Lung microvascular endothelial cell (primary cell): ENCODE measurements at regions not wholly inside any gene's neighbourhood (a gene's known extent, or its start where the extent isn't known, plus 50 kb on each side); places are given as distances from the start of the nearest gene placed in this dataset.
A peak's percentile ranks its signal among the peaks of the same experiment; 100 is the strongest.

Source experiments
- DNase-seq, 2 donors: peaks; one replicate each; pipeline versions ENCODE4 v3.0.0 to v3.0.0-alpha.2; 2010; ENCODE audit warnings: low read depth in 2 of 2

DNA sequence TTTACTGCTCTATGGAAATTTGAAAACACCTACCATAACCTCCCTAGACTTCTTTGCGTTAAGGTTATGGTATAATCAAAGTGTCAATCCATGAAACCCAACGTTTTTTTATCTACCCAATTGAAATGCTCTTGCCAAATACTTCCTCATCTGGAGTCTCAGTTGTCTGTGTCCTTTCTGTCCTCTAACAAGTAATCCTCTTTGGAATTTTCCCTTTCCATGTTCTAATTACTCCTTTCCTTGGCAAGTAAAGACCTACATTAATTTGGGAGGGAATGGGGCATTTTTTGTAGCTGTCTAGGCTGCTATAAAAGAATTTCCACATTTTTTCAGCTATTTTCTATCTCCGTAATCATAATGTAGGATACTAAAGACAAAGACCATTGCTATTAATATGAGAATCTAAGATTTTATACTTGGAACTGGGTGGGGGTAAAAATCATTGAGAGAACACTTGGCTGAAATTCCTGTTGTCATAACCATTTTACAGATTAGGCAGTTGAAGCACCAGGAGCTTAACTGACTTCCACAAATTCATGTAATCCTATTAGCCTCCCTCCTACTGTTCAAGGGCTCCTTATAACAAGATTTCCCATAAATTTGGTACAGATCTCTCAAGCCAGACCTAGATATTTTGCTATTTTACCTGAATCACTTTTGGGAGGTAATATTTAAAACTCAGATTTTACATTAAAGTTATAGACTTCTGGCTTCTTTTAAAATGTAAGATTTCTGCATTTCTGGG is 1307.6 kb downstream of the XPNPEP1 start:
- DNase-seq: no peak

DNA sequence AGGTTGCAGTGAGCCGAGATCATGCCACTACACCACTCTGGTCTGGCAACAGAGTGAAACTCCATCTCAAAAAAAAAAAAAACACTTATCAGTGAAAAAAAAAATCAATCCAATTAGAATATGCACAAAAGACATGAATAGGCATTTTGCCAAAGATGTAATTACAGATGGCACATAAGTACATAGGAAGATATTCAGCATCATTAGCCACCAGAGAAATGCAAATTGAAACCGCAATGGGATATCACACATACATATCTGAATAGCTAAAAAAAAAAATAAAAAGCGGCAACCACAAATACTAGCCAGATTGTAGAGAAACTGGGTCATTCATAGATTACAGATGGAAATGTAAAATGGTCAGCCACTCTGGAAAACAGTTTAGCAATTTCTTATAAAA is 1310.8 kb downstream of the XPNPEP1 start:
- no peak for DNase-seq

DNA sequence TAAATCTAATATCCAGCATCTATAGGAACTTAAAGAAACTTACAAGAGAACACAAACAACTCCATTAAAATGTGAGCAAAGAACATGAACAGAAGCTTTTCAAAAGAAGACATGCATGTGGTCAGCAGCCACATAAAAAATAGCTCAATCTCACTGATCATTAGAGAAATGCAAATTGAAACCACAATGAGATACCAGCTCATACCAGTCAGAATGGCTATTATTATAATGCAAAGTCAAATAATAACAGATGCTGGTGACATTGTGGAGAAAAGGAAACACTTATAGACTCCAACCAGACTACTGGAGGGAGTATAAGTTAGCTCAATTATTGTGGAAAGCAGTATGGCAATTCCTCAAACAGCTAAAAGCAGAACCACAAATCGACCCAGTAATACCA is 1314.5 kb downstream of the XPNPEP1 start:
- no peak for DNase-seq

DNA sequence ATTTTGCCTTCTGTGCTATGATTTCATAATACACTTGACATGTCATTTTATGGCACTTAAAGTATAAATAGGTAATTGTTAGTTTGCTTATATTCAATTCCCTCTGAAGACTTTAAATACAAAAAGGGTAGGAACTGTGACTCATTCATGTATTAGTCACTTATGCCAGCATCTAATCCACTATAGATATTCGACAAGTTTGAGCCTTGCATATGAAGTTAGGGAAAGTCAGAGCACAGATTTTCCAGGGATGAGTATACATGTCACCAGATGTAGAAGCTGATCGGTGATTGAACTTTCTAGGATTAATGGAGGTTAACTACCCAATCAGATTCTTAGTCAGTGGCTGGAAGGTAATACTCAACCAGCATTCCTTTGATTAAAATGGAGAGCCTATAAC is 1321.5 kb downstream of the XPNPEP1 start:
- DNase-seq: peak; percentile 20 to 28

DNA sequence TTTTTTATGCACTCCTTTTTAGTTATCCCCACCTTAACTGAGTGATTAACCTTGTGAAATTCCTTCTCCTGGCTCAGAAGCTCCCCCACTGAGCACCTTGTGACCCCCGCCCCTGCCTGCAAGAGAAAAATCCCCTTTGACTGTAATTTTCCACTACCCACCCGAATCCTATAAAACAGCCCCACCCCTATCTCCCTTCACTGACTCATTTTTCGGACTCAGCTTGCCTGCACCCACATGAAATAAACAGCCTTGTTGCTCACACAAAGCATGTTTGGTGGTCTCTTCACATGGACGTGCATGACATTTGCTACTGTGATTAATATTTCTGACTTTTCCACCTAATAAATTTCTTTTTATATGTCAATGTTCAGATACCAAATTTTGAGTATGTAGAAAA is 1322.8 kb downstream of the XPNPEP1 start:
- DNase-seq: peak in 1 of 2 donors; percentile 30

DNA sequence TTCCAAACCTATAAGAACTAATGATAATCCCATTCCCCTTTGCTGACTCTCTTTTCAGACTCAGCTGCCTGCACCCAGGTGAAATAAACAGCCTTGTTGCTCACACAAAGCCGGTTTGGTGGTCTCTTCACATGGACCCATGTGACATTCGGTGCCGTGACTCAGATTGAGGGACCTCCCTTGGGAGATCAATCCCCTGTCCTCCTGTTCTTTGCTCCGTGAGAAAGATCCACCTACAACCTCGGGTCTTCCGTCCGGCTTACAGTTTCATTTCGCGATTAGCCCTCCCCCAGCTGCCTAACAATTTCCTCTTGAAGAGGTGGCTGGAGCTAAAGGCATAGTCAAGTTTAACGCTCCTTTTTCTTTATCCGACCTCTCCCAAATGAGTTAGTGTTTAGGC is 1324.0 kb downstream of the XPNPEP1 start:
- DNase-seq: peak in 1 of 2 donors; percentile 44

DNA sequence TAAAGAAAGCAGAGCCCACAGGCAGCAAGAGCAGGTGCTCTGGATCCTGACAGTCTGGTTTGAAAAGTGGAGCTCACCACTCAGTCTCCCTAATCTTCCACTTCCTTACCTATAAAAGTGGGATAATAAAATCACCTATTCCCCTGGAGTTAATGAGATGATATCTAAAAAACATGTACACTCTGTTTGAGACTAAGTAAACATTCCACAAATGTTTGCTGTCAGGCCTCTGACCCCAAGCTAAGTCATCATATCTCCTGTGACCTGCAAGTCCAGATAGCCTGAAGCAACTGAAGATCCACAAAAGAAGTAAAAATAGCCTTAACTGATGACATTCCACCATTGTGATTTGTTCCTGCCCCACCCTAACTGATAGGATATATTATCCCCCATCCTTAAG is 1324.5 kb downstream of the XPNPEP1 start:
- DNase-seq: peak in 1 of 2 donors; percentile 51

DNA sequence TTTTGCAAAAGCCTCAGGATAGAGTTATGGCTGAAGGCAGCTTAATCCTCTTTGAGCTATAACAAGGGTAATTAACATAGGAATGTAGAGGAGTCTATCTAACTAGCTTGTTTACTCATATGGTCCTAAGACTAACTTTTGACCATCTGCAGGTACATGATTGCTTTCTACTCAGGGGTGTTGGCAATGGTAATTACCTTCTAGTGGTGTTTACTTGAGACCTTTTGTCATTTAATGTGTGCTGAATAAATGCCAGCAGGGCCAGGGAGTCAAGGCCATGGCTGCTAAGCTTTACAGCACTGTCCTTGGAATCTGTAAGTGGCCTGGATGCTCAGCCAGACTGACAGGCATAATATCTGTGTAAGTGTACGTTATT is 1325.0 kb downstream of the XPNPEP1 start:
- DNase-seq: peak in 1 of 2 donors; percentile 8

DNA sequence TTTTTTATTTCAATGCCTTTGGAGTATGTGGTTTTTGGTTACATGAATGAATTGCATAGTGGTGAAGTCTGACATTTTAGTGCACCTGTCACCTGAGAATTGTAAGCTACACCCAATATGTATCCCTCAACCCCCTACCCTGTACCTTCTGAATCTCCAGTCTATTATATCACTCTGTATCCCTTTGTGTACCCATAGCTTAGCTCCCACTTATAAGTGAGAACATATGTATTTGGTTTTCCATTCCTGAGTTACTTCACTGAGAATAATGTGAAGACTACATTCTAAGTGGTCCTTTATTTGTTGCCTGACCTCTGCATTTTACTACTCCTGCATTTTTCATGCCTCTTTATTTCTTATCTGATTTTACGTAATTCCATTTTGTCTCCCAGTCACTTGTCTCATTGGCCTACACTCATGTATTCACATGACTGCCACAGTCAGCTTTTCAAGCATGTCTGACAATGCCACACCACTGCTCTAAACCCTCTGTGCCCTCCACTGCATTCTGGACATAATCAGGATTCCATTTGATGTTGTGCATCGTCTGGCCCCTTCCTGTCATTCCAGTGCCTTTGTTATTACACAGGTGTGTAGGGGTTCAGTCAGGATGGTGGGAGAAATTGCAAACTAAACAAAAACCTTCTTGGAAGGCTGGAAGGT is 1325.5 kb downstream of the XPNPEP1 start:
- DNase-seq: peak in 1 of 2 donors; percentile 68

DNA sequence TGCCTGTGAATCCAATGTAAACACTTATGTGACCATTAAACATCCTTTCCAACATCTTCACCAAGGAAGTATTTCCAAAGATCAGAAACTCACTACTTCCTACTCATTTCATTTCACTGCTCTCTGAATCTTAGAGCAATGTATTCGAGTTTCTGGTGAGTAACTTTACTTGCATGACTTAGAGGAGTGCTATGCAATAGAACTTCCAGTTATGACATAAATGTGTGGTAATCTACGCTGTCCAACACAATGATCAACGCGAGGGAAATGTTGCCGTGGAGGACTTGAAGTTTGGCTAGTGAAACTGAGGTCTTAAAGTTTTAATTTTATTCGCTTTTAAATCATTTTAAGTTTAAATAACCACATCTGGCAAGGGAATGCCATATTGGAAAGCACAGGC is 1326.3 kb downstream of the XPNPEP1 start:
- DNase-seq: no peak

DNA sequence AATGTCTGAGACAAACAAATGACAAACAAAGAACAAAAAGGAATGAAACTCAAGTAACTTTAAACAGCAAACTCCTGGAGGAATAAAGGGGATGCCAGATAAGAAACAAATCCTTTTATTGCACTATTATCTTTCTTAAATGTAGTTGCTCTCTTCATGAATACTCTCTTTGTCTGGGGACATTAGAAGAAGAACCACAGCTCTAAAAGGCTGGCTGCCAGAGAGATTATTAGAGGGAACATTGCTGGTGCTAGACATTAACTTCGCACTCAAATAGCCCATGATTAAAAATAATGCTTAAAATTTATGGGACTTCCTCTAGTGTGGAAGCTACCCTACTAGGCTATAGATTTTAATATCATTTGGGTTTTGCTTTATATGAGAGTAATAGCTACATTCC is 1330.4 kb downstream of the XPNPEP1 start:
- DNase-seq: no peak

DNA sequence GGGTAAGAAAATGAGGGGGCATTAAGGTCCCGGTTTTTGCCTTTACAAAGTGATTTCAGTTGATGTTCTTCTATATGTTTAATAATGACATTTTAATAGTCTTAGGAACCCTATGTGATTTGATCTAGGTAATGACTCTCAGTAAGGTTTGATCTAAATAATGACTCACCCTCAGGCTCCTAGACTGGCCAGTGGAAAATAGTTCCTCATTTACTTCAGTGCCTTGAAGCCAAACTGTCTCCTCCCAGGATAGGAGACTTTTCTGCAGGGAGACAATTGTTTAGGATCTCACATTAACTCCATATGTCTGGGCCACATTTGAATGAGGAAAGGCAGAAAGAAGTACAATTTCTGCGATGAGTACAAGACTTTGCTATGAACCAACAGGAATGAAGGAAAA is 1331.9 kb downstream of the XPNPEP1 start:
- DNase-seq: no peak

DNA sequence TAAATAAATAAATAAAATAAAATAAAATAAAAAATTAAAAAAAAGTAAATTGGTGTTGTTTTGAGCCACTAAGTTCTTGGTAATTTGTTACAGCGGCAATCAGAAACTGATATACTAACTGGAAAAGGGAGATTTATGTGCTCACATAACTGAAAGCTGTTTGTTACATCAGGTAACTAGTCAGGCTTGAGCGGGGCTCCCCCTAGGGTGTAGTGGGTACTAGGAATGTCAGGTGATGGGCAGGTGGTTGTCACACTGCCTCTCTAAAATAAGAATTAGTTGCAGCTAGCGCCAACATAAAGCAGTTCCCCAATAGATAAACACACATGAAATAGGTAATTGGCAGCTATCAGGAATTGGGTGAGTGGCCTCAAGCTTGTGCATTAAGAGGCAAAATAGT is 1336.9 kb downstream of the XPNPEP1 start:
- no peak for DNase-seq

DNA sequence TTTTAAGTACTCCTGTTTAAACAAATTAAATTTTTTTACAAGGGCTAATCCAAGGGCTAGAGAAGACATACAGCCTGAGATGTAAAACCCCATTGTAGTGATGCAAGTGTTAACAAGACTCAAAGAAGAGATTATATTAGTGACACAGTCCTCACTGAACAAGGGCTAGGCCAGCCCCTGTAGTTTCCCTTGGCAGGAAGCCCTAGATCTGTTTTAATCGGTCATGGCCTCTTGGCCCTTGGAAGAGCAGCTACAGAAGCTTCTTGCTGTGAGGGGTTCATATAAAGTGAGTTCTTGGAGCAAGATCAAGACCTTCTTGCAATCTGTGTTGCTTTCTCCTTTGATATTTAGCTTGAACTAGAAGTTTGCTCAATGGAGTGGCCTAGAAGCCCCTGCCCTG is 1339.4 kb downstream of the XPNPEP1 start:
- no peak for DNase-seq

DNA sequence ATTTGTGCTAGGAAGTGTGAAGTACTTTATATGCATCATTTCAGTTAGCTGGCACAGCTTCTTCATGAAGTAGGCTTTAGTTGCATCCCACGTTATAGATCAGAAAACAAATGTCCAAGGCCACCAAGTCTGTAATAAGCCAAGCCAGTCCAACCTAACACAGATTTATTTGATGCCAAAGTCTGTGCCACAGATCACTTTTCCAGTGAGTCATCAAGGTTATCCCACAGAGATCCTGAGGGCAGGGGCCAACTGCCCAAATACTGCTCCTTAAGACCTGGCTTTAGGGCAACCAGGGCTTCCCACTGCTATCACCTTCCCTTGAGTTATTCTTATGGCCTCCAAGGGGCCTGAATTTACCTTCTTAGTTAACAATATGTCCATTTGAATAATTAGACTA is 1340.4 kb downstream of the XPNPEP1 start:
- DNase-seq: peak in 1 of 2 donors; percentile 10

DNA sequence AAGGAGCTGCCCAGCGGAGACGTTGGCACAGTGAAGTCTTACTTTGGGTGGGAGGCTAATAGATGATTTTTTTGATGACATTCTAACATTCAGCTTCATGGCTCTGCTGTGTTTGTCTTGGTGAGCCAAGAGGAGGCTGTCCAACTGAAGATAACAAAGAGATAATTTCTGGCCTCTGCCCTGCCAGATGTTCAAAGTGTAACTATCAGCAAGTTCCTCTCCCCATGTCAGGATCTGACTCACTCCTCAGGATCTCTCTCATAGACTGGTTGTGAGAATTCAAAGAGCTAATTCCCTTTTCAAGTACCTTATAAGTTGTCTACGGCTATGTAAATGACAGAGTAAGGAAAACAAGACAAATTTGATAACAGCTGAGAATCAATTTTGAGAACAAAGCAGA is 1340.9 kb downstream of the XPNPEP1 start:
- peak in 1 of 2 donors; percentile 60 for DNase-seq

DNA sequence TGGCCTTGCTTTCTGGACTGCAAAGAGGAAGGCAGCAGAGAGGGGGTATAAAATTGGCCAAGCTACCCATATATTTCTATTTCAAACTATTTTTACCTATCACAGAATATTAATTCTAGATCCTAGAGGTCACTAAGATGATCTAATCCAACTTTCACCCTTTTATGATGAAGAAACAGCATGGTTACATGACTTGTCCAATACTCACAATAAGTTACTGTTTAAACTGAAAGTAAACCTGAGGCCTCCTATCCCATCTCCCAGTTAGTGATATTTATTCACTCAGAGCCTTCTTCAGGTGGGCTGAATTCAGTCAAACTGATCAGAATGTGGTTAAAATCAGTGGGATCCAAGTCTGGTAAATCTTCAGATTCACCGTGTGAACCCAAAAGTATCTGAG is 1345.1 kb downstream of the XPNPEP1 start:
- DNase-seq: no peak

DNA sequence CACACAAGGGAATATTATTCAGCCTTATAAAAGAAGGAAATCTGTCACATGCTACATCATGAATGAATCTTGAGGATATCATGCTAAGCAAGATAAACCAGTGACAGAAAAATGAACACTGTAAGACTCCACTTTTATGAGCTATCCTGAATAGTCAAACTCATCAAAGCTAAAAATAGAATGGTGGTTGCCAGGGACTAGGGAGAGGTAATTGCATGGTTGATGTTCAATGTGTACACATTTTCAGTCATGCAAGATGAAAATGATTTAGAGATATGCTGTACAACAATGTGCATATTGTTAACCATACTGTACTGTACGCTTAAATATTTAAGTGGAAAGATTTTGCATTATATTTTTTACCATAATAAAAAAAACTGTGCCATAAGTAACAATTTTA is 1349.1 kb downstream of the XPNPEP1 start:
- DNase-seq: no peak

DNA sequence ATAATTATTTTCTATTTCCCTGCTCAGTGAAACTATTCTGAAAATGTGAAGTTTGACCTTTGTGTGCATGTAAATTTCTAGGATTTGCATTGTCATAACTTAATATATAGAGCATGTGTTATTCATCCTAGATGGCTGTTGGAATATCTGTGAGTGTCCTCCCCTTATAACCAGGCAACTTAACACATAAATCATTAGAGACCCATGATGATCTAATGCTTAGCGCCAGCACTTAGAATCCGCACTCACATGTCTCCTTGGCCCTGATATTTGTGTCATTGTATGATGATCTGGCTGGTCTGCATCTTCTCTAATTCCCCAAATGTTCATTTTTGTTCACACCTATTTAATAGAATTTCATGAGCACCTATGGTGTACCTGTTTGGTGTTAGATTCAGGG is 1354.5 kb downstream of the XPNPEP1 start:
- no peak for DNase-seq

DNA sequence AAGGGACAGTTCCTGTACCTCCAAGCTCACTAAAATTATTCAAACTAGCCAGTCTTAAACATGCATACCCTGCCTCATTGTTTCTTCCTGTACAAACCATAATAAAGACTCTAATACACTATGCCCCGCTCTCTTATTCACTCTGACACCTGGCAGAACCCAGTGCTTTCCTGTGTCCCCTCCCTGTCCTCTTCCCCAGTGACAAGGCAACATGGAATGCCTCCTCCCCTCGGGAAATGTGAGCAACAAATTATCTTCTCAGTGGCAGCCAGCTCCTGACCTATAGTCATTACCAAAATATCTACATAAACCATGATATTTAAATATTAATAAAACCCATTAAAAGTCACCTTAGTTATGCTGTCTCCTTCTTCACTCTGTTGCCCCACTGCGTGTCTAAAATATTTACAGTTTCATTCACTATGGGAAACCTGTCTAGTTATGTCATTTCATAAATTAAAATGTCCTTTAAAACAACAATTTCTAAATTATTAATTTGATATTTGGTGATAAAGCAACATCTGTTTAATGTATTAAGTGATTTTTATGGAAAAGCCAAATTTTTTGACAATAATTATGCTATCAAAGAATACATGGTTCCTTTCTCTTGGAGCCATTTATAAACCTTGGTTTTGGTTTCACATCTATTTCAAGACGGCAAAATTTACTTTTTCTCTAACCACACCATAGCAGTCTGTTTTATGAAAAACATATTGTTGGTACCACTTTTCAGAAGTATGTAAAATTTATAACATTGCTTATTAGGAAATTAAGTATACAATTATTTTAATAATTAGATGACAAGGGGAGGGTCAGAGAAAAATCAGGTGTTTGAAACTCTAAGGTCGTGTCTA is 1355.2 kb downstream of the XPNPEP1 start:
- peak in 1 of 2 donors; percentile 43 for DNase-seq

DNA sequence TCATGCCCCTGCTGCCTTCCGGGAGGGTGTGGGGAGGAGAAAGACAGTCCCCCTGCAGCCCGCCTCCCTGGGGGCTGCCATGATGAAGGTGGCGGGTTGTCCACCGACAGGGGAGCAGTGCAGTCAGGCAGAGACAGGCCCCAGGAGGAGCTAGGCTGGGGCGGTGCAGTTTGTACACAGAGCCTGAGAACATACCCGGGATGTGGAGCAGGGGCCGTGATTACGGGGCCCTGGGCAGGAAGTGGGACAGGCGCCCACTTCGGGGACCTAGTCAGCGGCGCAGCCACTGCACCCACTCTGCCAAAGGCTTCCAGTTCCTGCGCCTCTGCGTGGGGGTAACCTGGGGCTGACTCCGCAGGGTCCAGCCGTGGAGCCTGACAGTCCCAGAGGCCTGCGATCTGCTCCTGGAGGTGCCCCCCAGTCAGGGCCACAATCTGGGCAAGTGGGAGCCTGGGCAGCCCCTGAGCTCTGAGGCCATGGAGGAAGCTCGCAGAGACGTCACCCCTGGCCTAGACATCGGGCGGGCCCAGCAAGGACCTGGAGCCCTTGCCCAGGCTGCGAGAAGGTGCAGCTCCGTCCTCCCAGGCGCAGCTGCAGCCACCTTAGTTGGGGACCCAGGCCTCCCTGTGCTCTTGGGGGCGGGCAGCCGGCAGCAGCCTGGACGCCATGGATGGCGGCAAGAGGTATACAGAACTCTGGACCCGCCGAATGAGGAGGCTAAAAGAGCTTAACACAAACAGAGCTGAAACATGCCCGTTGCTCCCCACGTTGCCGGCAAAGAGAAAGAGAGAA is 1356.8 kb downstream of the XPNPEP1 start:
- DNase-seq: no peak

DNA sequence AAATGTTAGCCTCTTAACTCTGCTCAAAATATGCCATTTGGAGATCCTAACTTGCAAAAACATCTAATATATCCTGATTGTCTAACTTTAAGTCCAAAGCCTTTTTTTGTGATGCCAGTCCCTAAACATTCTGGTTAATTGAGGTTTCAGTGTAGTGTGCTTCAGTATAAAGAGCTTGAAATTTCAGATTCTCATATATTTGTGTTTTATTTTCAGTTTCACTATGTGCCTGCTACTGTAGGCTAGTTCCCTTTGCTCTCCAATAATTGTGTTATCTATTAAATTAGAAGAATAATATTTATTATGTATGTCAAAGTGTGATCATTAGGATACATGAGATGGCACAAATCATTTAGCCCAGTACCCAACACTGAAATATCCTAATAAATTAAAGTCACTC is 1361.2 kb downstream of the XPNPEP1 start:
- peak in 1 of 2 donors; percentile 22 for DNase-seq
